Upper lobe of left lung (tissue), 4 donors: ENCODE measurements at regions not wholly inside any gene's neighbourhood (a gene's known extent, or its start where the extent isn't known, plus 50 kb on each side); places are given as distances from the start of the nearest gene placed in this dataset.

Experiments used
- CTCF ChIP-seq, 6 experiments: fragments of 450-650 bp in 4 of 6; fragments of 200-600 bp in 2 of 6; sonication (generic) in 2 of 6; IDR thresholded peaks; one replicate each; pipeline ENCODE4 v1.5.1; 2016 to 2019; ENCODE audit warnings: antibody characterized with exemption in 6 of 6
- POLR2A ChIP-seq, 4 donors: fragments of 450-650 bp; IDR thresholded peaks; one replicate each; pipeline ENCODE4 v1.5.1; 2016 to 2017; ENCODE audit warnings: antibody characterized with exemption in 4 of 4, mild to moderate bottlenecking in 2 of 4

- TF ChIP-seq CTCF (IDR thresholded peaks at IDR 0.05), result no peak
- no peak for TF ChIP-seq POLR2A (IDR thresholded peaks at IDR 0.05)
Measured at GRCh38 chr2:14737201-14737600, 104.7 kb downstream of the LRATD1 start.
